T-helper 2 cell treated with Interferon-gamma antibody and Interleukin-4, amounts not matched to agents 100 ng/mL and 5 ng/mL, for 36 hours (primary cell): ENCODE measurements at regions not wholly inside any gene's neighbourhood (a gene's known extent, or its start where the extent isn't known, plus 50 kb on each side); places are given as distances from the start of the nearest gene placed in this dataset.

ENCODE experiments used
- intact Hi-C: fragments of 100-400 bp; cut with micrococcal nuclease; formaldehyde crosslinking; loops from one replicate; pipeline ENCODE4 v1.15.1; 2023

DNA sequence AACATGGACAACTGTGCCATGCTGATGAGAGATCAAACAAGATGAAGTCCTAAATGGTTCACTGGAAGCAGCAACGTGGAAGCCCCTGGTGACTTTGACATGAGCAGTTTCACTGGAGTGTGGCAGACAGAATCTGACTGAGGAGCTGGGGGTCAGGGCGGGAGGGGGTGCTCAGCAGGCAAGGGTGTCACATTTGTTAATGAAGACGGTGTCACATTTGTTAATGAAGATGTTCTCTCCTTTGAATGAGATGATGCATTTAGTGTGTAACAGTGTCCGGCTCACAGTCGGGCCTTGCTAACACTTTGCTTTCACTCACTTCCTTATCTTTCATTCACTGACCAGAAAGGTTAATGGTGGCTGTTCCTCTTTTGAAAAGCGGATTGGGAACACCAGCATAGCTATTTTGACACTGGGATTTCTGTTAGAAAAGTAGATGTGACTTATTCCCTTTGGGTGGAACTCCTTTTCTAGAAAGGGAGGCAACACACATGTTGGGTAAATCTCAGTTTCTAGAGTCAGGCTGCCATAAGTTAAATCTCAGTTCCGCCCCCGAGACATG lies 693.7 kb downstream of the UQCRFS1 start:
- intact Hi-C loops: no loop called here

DNA sequence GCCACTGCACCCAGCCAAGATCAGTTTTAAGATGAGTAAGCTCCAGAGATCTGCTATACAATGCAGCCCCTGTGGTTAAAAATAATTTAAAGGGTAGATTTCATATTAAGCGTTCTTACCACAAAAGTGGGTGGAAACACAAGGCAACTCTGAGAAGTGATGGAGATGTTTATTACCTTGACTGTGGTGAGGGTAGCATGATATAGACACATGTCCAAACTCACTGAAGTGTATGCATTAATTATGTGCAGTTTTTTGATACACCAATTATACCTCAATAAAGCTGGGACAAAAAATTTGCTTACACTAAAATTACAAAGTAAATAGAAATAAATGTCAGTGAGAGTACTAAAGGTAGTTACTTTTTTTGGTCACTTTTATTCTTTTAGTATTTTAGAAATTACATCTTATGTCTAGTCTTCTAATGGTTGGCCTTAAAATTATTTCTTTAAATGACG lies 696.5 kb downstream of the UQCRFS1 start:
- intact Hi-C loops: no loop called here

DNA sequence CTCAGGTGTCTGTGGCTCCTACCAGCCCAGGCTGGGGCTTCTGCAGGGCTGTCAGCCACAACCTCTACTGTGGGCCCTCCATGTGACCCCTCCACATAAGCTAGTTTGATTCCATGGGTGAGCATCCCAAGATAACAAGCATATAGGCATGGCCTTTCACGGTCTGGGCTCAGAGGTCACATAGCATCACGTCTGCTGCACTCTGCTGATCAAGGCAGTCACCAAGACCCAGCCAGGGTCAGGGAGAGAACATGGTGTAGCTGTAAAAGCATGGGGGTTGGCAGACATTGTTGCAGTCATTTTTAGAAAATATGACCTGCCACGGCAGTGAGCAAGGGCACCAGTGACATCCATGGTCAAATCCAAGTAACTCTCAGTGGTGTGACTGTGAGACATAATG lies 698.8 kb downstream of the UQCRFS1 start:
- intact Hi-C loops: no loop called here

DNA sequence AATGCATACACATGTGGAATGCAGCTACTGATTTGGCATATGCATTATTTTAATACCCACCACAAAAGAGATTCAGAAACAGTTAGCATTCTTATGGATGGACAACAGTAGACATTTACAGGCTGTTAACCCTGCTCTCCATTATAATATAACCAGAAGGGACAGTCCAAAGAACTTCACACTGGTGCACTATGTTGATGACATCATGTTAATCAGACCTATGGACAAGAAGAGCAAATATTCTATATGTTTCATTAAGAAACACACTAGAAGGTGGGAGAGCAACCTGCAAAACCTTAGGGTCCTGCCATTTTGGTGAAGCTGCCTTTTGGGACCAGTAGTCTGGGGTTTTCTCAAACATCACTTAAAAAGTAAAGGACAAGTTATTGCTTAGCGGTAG lies 701.3 kb downstream of the UQCRFS1 start:
- intact Hi-C loops: no loop called here

DNA sequence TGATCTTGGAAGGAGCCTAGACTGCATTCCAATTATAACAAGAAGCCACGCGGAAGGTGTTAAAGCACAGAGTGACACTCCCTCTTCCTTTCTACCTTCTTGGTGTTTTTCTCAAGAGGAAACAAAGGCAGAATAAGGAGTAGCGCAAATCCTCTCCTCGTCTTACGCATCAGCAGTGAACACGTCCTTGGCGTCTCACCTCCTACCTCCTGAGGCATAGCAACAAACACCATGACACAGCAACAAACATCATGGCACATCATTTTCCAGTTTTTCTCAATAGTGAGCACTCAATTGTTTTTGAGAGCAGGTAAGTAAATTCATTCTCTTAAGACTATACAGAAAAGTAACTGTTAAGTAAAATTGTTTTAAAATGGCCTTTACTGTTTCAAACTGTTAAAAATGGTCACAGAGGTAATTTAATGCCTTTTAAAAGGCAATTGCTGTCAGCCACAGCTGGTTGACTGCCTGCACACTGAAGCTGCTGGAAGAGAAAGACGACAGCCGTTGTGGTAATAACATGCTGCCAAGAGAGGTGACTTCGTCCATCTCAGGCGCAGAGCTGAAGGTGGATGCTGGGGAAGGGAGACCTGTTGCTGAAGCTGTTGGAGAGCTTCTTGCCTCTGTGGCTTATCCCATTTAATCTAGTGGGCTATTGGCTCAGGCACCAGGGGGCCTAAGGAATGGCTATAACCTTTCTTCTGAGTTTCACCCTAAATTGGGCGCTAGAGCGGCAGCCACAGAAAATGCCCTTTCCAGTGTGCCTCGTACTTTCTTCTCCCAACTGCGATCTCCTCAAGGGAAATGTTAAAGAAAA lies 703.7 kb downstream of the UQCRFS1 start:
- intact Hi-C loops: no loop called here

DNA sequence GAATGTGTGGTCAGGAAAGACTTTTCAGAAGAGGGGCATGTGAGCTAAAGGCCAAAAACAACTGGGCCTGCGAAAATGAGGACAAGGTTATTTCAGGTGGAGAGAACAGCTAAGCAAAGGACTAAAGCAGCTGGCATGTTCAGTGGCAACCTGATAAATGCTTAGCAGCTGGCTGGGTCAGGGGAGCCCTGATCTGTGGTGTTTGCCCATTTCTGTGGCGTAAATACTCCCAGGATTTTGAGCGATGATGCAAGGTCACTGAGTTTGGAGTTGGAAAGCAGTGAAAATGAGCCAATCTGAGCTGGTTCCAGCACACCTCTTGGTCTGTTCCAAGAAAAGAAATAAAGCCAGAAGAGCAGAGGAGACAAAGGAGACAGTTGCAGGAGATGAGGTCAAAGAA lies 704.3 kb downstream of the UQCRFS1 start:
- intact Hi-C loops: no loop called here

DNA sequence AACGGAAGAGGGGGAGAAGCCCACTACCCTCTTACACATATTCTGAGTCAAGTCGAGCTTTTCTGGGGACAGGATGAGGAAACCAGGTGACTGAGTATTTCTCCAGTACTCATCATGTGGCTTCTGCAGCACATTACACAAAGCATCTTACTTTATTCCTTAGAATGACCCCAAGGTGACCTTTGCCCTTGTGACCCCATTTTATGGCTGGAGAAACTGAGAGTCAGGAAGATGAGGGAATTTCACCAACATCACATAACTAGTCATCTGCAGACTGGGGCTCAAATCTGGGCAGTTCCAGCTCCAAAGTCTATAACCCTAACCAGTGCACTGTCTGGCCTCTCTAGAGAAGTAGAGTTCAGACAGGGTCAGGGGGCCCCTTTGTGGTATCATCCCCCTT lies 707.0 kb downstream of the UQCRFS1 start:
- intact Hi-C loops: no loop called here

DNA sequence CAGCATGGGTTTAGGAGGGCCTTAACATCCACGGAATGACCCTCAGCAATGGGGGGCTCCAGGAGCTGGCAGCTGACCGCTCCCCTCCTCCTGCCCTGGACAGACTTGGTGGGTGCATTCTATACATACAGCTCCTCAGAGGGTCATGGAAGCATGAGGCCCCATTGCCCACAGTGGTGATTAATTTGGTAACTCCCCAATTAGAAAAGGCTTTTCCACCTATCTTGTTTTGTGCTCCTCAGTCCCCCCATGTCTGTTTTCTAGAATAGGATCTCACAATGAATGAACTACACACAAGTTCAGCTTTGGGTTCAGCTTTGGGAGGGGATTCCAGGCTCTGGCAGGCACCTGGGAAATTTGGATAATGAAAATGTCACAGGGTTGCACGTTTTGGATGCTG lies 707.8 kb downstream of the UQCRFS1 start:
- intact Hi-C loops: no loop called here

DNA sequence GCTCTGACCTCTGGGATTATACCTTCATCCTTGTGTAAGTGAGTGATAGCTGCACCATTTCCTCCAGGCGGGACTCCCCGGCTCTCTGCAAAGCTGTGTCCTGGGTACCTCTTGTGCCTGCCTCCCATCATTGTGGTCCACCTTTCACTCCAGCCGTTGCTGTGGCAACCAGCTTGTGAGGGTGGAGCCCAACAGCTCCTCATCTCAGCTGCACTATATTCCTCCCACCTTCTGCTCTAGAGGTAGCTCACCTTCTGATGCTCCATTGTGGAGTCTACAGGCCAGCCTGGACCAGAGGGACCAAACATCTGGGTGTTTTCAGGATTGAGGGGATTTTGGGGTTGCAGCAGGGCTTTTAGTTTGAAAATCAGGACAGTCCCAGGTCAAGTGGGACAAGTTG lies 708.2 kb downstream of the UQCRFS1 start:
- intact Hi-C loops: no loop called here

DNA sequence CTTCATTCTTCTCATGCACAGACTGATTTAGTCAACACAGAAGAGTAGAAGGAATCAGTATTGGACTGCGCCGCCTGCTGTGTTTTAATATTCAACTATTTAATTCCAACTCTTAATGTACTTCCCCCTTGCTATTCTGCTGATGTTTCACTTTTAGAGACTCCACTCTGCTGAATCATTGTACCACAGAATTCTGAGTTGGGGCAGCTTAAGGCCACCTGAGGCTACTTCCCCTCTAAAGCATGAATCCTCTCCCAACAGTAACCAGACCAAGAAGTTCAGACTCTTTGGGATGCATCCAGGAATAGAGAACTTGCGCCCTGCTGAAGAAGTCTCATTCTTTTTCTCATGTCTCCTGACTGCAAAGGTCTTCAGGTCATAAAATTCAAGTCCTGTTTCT lies 708.8 kb downstream of the UQCRFS1 start:
- intact Hi-C loops: no loop called here

DNA sequence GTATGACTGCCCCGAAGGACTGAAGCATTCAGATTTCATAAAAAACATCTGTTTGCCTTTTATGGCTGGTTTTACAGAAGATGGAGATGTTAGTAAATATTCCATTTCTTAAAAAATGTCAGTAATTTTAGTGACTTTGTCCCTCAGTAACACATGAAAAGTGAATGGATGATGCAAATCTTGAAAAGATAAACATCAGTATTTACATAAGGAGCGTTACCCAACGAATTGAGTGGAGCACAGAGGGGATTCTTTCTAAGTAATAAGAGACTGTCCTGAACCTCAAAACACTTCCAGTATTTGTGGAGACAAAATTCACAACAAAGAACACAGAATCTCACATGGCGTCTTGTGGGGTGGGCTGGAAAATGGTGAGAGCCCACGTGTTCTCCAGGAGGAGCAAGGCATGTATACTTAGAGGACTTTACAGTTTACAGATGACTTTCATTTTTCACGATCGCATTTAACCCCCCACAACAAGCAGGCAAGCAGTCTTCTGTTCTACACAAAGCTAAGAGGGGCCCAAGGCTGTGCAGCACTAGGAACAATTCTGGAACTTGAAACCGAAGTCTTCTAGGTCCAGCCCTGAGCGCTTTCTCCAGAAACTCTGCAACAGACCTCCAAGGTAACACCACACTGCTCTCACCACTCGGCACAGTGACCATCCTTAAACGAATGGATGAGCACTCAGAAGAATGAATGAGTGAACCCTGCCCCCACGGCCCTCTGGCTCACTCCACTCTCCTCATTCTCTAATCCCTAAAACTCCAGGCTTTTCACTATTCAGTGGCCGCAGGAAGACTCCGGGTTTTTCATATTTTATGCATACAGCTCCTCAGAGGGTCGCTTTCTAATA lies 709.8 kb downstream of the UQCRFS1 start:
- intact Hi-C loops: no loop called here

DNA sequence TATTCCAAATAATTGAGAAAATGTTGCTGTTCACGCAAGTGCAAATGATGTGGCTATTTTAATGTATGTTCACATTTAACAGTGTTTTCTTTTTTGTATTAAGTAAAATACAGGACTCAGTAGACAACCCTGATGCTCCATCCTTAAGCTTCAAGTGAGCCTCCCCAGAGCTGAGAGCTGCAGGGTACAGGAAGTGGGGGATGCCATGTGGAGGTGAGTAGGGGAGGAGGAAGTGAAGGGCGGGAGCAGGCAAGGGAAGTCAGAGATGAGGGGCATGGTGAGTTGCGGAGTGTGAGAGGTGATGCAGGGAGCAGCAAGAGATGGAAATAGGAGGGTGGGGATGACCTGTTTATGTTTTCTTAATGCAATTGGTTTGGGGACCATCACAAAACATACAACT lies 711.0 kb downstream of the UQCRFS1 start:
- intact Hi-C loops: no loop called here

DNA sequence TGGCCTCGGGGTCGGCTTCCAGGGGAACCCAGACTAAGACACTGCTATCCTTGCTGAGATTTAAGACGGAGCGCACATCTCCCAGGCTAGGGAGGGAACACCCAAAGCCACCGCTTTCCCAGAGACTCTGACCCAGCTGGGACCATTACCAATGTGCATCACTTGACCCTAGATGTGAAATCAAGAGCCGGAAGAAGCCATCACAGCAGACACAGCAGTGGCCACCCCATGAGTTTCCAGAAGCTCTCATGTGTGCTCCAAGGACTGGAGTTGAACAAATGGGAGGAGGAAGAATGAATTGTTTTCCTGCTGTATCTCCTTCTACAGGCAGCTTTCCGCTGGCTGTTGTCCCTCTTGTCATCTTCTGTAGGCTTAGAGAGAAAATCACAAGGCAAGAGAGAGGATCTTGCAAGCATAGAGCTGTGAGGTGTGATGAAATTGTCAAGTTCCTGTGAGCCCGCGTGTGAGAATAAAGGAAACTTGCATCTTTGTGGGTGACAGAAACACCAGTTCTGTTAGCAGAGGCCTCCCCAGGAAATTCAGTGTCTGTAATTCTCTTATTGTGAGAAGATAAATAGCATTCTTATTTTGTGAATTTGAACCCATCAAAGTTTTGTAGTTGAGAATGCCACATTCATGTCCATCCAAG lies 711.8 kb downstream of the UQCRFS1 start:
- intact Hi-C loops: no loop called here

DNA sequence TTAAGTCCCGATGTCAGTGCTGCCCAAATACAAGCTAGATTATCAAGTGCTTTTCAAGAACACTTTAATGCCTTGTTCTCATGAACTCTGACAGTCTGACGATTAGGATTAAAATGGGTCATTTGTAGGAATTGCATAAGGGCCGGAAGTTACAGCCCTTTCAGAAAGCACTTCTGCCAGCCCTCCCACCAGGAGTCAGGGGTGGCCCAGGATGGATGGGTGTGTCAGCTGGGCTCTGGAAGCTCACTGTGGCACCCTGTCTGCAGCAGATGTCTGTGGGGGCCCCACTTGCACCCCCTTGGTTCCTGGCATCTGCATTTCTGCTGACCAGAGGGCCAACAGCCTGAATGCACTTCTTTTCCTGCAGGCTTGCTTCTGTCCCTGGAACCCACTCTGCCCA lies 712.7 kb downstream of the UQCRFS1 start:
- intact Hi-C loops: no loop called here

DNA sequence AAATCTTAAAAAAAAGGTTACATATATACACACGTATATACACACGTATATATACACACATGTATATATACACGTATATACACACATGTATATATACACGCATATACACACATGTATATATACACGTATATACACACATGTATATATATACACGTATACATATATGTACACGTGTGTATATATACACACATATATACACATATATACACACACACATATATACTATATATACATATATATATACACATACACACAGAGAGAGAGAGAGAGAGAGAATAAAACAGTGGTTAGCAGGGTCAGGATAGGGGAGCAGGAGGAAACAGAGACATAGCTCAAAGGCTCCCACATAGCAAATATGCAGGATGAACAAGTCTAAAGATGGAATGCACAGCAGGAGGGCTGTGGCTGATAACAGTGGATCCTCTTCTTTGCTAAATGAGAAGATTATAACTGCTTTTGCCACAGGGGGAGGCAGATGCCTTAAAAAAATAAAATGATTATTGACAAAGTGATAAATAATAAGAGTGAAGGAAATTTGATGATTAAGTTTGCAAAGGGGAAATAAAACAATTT lies 714.5 kb downstream of the UQCRFS1 start:
- intact Hi-C loops: no loop called here

DNA sequence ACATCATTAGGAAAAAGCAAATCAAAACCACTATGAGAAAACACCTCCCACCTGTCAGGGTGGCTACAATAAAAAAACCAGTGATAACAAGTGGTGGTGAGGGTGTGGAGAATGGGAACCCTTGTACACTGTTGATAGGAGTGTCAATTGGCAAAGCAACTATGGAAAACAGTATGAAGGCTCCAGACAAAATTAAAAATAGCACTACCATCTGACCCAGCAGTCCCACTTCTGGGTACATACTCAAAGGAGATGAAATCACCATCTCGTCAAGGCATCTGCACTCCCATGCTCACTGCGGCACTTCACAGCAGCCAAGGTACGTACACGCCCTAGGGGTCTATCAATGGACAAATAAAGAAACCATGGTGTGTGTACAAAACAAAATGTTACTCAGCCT lies 715.1 kb downstream of the UQCRFS1 start:
- intact Hi-C loops: no loop called here

DNA sequence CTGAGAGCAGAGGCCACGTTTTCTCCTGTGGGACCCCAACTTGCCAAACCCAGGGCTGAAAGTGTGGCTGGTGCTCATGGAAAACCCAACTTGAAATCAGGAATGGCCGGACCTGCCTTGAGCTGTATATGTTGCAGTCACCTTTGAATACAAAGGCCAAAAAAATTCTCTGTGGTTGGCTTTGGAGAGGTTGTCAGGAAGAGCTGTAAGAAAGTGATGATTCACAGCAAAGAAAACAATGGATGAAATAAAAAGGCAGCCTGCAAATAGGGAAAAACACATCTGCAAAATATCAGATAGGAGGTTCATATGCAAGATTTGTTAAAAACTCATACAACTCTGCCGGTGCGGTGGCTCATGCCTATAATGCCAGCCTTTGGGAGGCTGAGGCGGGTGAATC lies 715.8 kb downstream of the UQCRFS1 start:
- intact Hi-C loops: no loop called here

DNA sequence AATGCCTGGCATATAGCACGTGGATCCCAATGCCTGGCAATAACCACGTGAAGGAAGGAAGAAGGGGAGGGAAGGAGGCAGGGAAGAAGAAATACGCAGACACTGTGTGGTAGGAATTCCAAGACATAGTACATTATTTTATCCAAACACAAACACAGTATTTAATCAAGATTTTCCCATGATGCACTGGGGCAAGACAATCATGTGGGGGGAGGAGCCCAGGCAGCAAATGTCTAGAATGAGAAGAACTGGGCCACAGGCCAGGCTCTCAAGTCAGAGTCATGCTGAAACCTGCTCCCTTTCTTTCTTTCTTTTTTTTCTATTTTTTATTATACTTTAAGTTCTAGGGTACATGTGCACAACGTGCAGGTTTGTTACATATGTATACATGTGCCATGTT lies 717.9 kb downstream of the UQCRFS1 start:
- intact Hi-C loops: no loop called here

DNA sequence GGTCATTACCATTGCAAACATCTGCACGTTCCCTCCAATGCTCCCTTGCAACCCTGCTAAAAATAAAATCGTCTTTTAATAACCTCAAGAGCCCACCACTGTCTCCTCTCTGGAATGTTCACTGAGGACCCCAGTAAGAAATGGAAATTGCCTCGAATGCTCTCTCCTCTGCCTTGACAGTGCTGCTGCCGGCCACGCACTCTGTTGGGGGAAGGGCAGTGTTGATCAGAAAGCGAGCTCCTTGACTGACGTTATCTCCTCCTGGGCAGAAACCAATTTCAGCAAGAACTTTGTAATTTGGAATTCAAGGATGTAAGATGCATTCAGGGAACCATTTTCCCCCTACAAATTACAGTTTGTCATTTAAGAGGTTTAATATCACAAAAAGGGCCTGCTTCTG lies 718.5 kb downstream of the UQCRFS1 start:
- intact Hi-C loops: no loop called here

DNA sequence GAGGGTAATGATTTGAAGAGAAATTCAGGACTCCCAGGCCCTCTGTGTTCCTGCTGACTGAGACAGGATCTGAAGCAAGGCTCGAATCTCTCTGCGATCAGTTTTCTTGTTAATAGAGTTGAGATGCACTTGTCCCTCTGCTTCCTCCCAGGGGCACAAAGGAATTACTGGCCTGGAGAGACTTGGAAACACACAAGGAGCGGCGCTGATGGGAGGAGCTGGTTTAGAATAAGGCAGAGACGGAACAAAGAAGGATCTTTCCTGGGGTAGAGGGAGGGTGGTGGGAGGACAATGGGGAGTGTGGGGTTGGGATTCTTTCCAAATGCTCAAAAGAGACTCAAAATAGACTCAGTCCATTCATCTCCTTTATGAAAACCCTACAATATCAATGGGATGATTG lies 719.1 kb downstream of the UQCRFS1 start:
- intact Hi-C loops: no loop called here

DNA sequence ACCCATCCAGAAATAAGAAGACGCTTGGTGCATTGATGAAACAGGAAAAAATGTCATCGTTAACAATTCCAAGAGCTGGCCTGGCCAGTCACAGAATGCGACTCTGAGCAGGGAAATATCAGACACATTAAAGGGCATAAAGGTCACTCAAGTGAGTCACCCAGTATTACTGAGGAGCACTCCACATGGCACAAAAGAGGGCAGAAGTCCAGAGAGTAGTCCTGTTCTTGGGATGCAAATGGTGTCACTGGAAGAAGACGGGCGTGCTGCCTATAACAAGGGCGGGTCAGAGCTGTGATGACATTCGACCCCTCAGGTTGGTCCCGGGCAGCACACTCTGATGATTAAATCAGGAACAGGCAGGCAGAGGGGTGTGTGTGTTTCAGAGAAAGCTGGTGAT lies 720.3 kb downstream of the UQCRFS1 start:
- intact Hi-C loops: no loop called here
